Activated effector memory CD4-positive, alpha-beta T cell treated with anti-CD3 and anti-CD28 coated beads, Interleukin-2, amount 50 U/mL, for 16 hours (primary cell): ENCODE measurements at regions not wholly inside any gene's neighbourhood (a gene's known extent, or its start where the extent isn't known, plus 50 kb on each side); places are given as distances from the start of the nearest gene placed in this dataset.
"Not testable (repeated sequence)": the region's sequence is repeated elsewhere in the genome, so short reads cannot be mapped to it uniquely, and the experiment has no call there.

Source experiments
- DNase-seq: peaks from one replicate; pipeline ENCODE4 v3.0.0-alpha.2; 2020

- no peak for DNase-seq
Measured at GRCh38 chr7:42720012-42720411, 191.9 kb downstream of the C7orf25 start.

- DNase-seq: not testable (repeated sequence)
Measured at GRCh38 chr7:42718466-42718865, 193.4 kb downstream of the C7orf25 start.

GRCh38 chr7:42714356-42714755, 197.5 kb downstream of the C7orf25 start:
- no peak for DNase-seq

GRCh38 chr7:42709284-42709683, 202.6 kb downstream of the C7orf25 start:
- no peak for DNase-seq

- DNase-seq: no peak
Measured at GRCh38 chr7:42704710-42705109, 207.2 kb downstream of the C7orf25 start.

GRCh38 chr7:42702647-42703046, 209.2 kb downstream of the C7orf25 start:
- no peak for DNase-seq

GRCh38 chr7:42700406-42701327, 211.2 kb downstream of the C7orf25 start:
- DNase-seq: no peak

GRCh38 chr7:42699380-42700178, 212.3 kb downstream of the C7orf25 start:
- DNase-seq: no peak

GRCh38 chr7:42698600-42699374, 213.1 kb downstream of the C7orf25 start:
- no peak for DNase-seq

- DNase-seq: no peak
Measured at GRCh38 chr7:42694894-42695507, 216.9 kb downstream of the C7orf25 start.

- DNase-seq: no peak
Measured at GRCh38 chr7:42693722-42694121, 218.1 kb downstream of the C7orf25 start.

- no peak for DNase-seq
Measured at GRCh38 chr7:42692621-42693020, 219.2 kb downstream of the C7orf25 start.

GRCh38 chr7:42690794-42691639, 220.9 kb downstream of the C7orf25 start:
- no peak for DNase-seq

GRCh38 chr7:42689626-42690025, 222.2 kb downstream of the C7orf25 start:
- DNase-seq: no peak

GRCh38 chr7:42688056-42688371, 223.9 kb downstream of the C7orf25 start:
- DNase-seq: no peak

- no peak for DNase-seq
Measured at GRCh38 chr7:42687211-42688055, 224.4 kb downstream of the C7orf25 start.

- no peak for DNase-seq
Measured at GRCh38 chr7:42686594-42687156, 225.2 kb downstream of the C7orf25 start.

GRCh38 chr7:42685911-42686310, 226.0 kb downstream of the C7orf25 start:
- no peak for DNase-seq

- no peak for DNase-seq
Measured at GRCh38 chr7:42677751-42678699, 233.8 kb downstream of the C7orf25 start.
